ENCODE measurements at regions not wholly inside any gene's neighbourhood (a gene's known extent, or its start where the extent isn't known, plus 50 kb on each side); places are given as distances from the start of the nearest gene placed in this dataset.

- Histone ChIP-seq H3K36me3 (ENCODE audit: insufficient read depth, low read length) (no peaks in the 10 kb centered on the region), H3K79me2 (ENCODE audit: insufficient read depth, low read depth, low read length) (no peaks in the 10 kb centered on the region), H3K4me3 (ENCODE audit: low read depth, low read length, poor library complexity, severe bottlenecking) (no peak overlapping the region), H4K20me1 (ENCODE audit: insufficient read depth, low read length) (no peaks in the 10 kb centered on the region), H3K4me2 (ENCODE audit: low read length) (no peak overlapping the region), H3K4me1 (ENCODE audit: insufficient read depth, low read length, poor library complexity, severe bottlenecking) (no peaks in the 10 kb centered on the region), H2AFZ (ENCODE audit: low read length) (no peak overlapping the region), H3K27ac (ENCODE audit: low read depth, low read length, poor library complexity, severe bottlenecking) (no peak overlapping the region), H3K9me3 (ENCODE audit: low read length) (no peaks in the 10 kb centered on the region), H3K9me2 (ENCODE audit: insufficient read depth, low read length) (no peaks in the 10 kb centered on the region)
- no TSS peak for BruUV-seq (replicated peaks)
- CTCF ChIA-PET (ENCODE audit: unreplicated experiment): no interaction called here
- intact Hi-C loops (cut with micrococcal nuclease; ENCODE audit: unreplicated experiment): loop anchor here (10.0 kb wide), 1 partner anchor 217 kb away; no protein-coding TSS in a partner anchor
- no peak for DNase-seq (ENCODE audit: low spot score)
- TF ChIP-seq EZH2phosphoT487 (IDR thresholded peaks at IDR 0.05; ENCODE audit: borderline replicate concordance, low read depth, low read length) (no peak), CTCF (conservative IDR thresholded peaks at IDR 0.05; ENCODE audit: low read length) (no peak)
- POLR2A ChIA-PET: no interaction called here
These were observed 89.2 kb upstream of the SHANK2 start for GRCh38 chr11:71341596-71341995.

GRCh38 chr11:71341173-71341572, 88.8 kb upstream of the SHANK2 start:
- Histone ChIP-seq H3K27ac (ENCODE audit: low read depth, low read length, poor library complexity, severe bottlenecking) (no peak overlapping the region), H3K4me3 (ENCODE audit: low read depth, low read length, poor library complexity, severe bottlenecking) (no peak overlapping the region), H4K20me1 (ENCODE audit: insufficient read depth, low read length) (no peaks in the 10 kb centered on the region), H3K4me1 (ENCODE audit: insufficient read depth, low read length, poor library complexity, severe bottlenecking) (no peaks in the 10 kb centered on the region), H3K4me2 (ENCODE audit: low read length) (no peak overlapping the region), H3K9me2 (ENCODE audit: insufficient read depth, low read length) (no peaks in the 10 kb centered on the region), H3K36me3 (ENCODE audit: insufficient read depth, low read length) (no peaks in the 10 kb centered on the region), H3K79me2 (ENCODE audit: insufficient read depth, low read depth, low read length) (no peaks in the 10 kb centered on the region), H2AFZ (ENCODE audit: low read length) (no peak overlapping the region), H3K9me3 (ENCODE audit: low read length) (no peaks in the 10 kb centered on the region)
- CTCF ChIA-PET (ENCODE audit: unreplicated experiment): no interaction called here
- POLR2A ChIA-PET: no interaction called here
- no TSS peak for BruUV-seq (replicated peaks)
- no peak for TF ChIP-seq EZH2phosphoT487 (IDR thresholded peaks at IDR 0.05; ENCODE audit: borderline replicate concordance, low read depth, low read length)
- intact Hi-C loops (cut with micrococcal nuclease; ENCODE audit: unreplicated experiment): loop anchor here (10.0 kb wide), 1 partner anchor 216 kb away; no protein-coding TSS in a partner anchor
- no peak for DNase-seq (ENCODE audit: low spot score)

GRCh38 chr11:71340086-71340606, 87.8 kb upstream of the SHANK2 start:
- ChIA-PET CTCF (ENCODE audit: unreplicated experiment) (no interaction called here), POLR2A (no interaction called here)
- Histone ChIP-seq H3K36me3 (ENCODE audit: insufficient read depth, low read length) (no peaks in the 10 kb centered on the region), H3K4me3 (ENCODE audit: low read depth, low read length, poor library complexity, severe bottlenecking) (no peak overlapping the region), H3K4me2 (ENCODE audit: low read length) (no peak overlapping the region), H3K27ac (ENCODE audit: low read depth, low read length, poor library complexity, severe bottlenecking) (no peak overlapping the region), H3K4me1 (ENCODE audit: insufficient read depth, low read length, poor library complexity, severe bottlenecking) (no peaks in the 10 kb centered on the region), H3K9me3 (ENCODE audit: low read length) (no peaks in the 10 kb centered on the region), H2AFZ (ENCODE audit: low read length) (no peak overlapping the region), H4K20me1 (ENCODE audit: insufficient read depth, low read length) (no peaks in the 10 kb centered on the region), H3K79me2 (ENCODE audit: insufficient read depth, low read depth, low read length) (no peaks in the 10 kb centered on the region), H3K9me2 (ENCODE audit: insufficient read depth, low read length) (no peaks in the 10 kb centered on the region)
- no peak for DNase-seq (ENCODE audit: low spot score)
- intact Hi-C loops (cut with micrococcal nuclease; ENCODE audit: unreplicated experiment): loop anchor here (10.0 kb wide), 1 partner anchor 215 kb away; no protein-coding TSS in a partner anchor
- TF ChIP-seq CTCF (conservative IDR thresholded peaks at IDR 0.05; ENCODE audit: low read length): no peak
- TF ChIP-seq EZH2phosphoT487 (IDR thresholded peaks at IDR 0.05; ENCODE audit: borderline replicate concordance, low read depth, low read length): no peak
- no TSS peak for BruUV-seq (replicated peaks)
